NCI-H1092 treated with DMSO at 0.1 percent for 48 hours (cell line): ENCODE measurements at regions not wholly inside any gene's neighbourhood (a gene's known extent, or its start where the extent isn't known, plus 50 kb on each side); places are given as distances from the start of the nearest gene placed in this dataset.

ENCODE experiments used
- DNase-seq: peaks from one replicate; lab custom pipeline; 2025; lab: John Stamatoyannopoulos, UW

DNA sequence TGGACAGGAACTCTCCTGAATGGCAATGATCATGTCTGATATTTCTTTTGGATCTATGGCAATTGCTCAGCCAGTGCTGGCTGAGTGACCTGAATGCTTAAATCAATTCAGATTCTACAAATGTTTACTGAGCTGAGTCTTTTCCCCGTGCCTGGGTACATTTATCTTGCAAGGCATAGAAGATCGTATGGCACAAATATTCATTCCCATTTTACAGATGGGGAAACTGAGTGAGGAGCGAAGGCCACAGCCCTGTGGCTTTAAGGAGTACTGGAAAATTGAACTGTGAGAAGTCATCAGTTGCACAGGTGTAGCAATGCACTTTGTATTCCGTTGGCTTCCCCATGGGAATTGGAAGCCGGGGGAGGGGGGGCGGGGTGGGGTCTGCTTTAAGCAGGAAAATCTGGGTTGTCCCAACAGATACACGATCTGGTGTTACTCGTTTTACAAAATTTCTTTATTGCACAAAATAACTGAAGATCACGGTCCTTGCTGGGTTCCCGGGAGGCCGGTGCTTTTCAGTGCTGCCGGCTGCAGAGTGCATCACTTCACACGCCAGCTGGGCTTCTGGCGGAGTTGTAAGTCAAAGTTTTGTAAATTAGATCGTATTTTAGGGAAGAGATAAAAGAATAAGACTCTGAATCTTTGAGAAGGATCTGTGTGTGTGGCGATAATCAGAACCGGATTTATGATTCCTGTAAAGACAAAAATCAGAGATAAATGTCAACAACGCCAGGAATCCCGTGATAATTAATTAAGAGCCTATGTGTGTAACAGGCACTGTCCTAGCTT is 75.0 kb upstream of the MAP1LC3B2 start:
- no peak for DNase-seq

DNA sequence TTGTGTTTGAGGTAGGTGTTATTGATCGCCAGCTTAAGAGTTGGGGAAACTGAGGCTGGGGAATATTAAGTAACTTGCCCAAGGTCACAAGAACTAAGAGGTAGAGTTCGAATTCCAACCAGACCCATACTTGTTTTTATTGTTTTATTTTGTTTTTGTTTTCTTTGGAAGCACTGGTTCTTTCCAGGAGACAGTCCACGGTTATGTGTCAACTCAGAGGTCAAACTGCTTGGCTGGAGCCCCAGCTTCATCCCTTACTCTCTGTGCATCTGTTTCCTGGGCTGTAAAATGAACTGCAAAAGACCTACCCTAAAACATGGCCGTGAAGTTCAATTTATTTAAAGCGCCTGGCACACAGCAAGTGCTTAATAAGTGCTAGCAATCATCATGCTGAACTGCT is 74.4 kb upstream of the MAP1LC3B2 start:
- no peak for DNase-seq

DNA sequence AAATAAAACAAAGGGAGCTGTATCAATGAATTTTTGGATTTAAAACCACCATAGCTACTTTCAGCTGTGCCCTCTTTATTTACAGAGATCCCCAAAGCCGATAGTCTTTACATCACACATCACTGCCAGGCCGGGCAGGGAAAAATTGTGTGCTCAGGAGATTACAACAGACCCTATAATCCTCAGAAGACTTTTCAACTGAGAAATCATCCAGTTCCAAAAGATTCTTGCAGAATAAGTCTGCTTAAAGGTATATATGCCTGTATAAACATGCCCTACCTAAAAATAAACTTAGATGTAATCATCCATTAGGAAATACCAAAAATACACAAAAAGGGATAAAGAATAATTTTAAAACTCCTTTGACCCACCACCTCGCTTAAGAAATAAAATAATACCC is 70.1 kb upstream of the MAP1LC3B2 start:
- no peak for DNase-seq

DNA sequence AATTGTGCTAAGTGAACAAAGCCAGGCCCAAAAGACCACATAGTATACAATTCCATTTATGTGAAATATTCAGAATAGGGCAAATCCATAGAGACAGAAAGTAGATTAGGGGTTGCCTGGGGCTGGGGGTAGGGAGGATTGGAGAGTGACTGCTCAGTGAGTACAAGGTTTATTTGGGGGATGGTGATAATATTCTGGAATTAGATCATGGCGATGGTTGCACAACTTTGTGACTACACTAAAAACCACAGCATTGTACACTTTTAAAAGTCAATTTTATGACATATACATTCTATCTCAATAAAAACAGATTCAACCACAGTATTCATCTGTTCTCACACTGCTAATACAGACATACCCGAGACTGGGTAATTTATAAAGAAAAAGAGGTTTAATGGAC is 68.7 kb upstream of the MAP1LC3B2 start:
- no peak for DNase-seq

DNA sequence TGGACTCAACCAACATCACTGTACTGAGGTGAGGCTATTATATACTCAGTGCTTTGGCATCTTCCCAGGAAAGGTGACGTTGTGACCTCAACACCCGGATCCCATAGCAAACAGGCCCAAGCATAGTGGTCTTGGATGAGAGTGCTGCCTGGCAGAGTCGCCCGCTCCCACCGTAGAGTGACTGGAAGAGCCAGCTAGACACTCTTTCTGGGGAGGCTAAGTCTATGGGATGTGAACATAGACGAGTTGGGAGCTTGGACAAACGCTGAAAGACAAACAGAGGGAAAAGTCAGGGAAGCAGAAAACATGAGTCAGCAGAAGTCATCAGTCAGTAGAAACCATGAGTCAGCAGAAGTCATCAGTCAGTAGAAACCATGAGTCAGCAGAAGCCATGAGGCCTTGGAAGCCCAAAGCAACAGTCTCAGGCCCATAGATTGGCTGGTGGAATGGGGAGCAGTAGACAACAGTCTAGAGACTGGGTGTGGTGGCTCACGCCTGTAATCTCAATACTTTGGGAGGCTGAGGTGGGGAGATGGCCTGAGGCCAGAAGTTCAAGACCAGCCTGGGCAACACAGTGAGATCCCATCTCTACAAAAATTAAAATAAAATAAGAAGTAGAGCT is 66.4 kb upstream of the MAP1LC3B2 start:
- DNase-seq: no peak

DNA sequence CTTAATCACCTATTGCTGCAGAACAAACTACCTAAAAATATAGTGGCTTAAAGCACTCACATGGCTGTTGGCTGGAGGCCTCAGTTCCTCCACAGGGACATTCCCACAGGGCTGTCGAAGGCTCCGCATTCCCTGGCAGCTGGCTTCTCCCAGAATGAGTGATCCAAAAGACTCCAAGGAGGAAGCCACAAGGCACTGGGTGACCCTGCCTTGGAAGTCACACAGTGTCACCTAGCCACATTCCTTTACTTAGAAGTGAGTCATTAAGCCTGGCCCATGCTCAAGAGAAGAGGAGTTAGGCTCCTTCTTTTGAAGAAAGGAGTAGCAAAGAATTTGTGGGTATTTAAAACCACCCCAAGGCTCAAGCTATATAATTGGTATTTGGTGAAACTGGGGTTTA is 63.9 kb upstream of the MAP1LC3B2 start:
- no peak for DNase-seq

DNA sequence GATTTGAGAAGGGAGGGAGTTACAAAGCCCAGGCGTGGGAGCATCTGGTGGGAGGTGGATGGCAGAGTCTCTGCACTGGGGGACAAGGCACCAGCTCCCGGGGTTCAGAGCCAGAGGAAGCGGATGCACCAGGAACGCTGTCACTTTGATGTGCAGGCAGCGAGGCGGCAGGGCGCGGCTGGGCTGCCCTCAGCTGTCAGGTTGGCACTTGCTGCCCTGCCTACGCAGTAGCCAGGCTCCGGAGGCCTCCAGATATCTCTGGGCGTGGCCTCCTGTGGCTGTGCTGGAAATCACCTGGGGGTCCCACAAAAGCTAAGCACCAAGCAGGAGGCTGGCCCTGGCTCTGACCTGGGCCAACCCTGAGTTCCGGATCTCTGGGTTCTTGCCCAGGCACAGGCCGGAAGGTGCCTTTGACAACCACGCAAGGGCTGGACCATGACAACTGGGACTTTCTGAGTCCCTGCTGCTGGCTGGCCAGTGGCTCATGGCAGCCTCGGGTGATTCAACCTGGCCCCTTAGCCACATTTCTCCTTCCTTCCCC is 62.1 kb upstream of the MAP1LC3B2 start:
- DNase-seq: no peak

DNA sequence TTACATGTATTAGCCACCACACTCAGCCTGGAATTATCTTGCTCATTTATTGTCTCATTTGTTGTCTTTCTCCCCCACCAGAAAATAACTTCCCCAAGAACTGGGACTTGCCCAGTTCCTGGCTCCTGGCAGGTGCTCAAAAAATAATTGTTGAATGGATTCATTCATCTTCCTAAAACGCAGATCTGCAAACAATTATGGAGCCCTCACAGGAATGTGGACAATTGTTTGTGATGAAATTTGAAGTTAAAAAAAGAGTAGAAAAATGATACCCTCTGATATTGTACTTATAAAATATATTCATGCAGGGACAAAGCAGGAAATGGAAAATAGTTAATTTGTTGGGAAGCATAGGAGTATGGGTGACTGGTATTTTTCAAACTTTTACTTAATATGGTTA is 60.7 kb upstream of the MAP1LC3B2 start:
- no peak for DNase-seq

DNA sequence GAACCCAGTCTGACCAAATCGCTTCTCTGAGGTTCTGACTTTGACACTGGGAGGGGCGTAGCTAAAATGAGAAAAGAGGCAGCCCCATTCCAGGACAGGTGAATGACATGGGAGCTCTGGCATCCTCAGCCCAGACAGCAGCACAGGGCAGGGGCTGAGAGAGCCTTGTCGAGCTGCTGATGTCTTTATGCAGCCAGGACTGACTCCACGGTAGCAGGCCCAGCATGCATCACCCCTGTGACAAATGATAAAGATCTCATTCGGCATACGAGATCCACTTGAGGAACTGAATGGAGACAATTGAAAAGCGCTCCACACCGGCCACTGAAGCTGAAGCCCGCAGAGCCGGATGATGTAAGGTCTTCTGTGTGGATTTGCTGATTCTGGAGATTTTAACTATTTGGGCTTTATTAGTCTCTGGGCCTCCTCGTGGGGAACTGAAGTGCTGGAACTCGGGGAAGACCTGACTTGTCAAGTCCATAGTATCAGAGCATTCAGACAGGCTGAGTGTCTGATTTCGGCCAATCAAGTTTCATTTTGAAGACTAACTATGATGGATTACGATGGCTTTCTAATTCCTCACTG is 56.9 kb upstream of the MAP1LC3B2 start:
- no peak for DNase-seq

DNA sequence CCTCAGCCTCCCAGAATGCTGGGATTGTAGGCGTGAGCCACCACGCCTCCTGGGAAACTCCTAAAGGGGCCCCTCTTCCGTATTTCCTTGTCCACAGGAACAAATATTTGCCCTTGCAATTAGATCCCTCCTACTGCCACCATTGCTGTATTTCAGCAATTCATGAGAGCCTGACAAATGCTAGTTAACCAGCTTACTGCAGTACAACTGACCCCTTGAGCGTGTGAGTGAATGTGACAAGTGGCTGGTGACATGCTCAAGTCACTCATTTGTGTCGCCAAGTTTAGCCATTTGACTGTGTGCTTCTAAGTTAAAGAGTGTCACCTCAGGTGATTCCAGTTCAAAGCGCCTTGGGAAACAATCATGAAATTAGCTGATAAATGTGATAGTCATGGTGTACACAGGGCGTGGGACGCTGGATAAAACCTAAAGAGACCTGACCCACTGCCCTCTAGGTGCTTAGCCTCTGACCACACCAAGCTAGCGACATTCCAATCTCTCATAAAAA is 56.1 kb upstream of the MAP1LC3B2 start:
- no peak for DNase-seq

DNA sequence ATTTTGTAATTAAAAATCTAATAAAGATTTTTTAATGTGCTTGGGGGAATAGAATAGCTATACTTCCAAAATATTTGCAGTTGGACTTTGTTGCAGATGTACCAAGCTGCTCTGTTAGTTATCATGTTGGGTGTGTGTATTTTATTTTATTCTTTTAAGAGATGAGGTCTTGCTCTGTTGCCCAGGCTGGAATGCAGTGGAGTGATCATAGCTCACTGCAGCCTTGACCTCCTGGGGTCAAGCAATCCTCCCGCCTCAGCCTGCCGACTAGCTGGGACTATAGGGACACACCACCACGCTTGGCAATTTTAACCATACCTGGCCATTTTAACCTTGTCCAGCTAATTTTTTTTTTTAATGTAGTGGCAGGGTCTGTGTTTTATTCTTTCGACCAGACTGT is 54.7 kb upstream of the MAP1LC3B2 start:
- no peak for DNase-seq

DNA sequence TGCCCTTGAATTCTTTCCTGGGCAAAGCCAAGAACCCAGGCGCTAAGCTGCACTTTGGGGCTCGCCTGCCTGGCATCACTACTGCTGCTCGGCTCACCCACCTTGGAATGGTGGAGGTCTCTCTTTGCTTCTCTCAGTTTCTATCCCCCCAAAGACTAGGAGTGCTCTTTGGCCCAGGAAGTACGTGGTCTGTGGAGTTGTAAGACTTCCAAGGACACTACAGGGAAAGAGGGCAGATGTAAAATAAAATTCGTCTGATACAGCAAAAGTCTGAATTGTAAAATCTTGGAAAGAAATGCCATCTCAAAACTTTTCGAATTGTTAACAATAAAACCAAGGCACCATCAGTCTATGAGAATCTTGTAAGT is 52.5 kb upstream of the MAP1LC3B2 start:
- DNase-seq: no peak

DNA sequence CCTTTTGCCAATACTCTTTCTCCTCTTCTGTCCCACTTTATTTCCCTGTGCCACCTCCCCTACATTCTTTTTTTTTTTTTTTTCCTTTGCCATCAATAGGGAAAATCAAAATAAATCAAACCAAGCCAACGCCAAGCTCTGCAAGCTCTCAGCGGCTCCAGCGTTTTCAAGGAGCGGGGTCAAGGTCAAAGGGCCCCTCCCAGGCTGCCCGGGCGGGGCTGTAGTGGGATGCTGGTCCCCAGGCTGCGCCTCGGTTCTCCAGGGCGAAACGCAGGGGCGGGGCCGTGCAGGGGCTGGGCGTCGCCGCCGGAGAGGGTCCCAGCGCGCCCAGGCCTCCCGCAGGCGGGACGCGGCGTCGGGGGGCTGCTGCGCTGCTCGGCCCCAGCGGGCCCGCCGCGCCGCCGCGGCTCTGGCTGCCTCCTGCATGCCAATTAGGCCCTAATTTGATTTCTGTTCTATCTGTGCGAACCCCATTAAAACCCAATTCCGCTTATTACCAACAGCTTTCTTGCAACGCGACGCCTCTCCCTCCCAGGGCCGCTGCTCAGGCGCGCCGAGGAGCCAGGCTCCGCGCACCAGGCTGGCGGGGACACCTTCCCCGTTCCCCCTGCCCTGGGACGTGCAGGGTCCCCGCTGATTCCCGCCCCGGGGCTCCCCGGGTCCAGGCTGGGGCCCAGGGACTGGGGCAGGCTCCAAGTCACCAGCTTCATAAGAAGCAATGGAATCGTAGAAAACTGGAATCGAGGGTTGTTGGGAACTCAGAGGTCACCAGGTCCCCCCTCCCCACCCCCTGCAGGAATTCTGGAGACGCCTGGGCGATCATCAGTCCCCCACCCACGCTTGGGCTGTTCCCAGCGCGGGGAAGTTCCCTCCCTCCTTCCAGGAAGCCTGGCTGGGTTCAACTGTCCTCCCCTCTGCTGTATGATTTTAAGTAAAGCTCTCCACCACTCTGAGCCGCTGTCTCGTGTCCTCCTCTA is 50.7 kb upstream of the MAP1LC3B2 start:
- DNase-seq: no peak
